GM04503 (cell line): ENCODE measurements at regions not wholly inside any gene's neighbourhood (a gene's known extent, or its start where the extent isn't known, plus 50 kb on each side); places are given as distances from the start of the nearest gene placed in this dataset.

Experiments used
- DNase-seq: peaks from one replicate; pipeline ENCODE4 v3.0.0-alpha.2; 2012; ENCODE audit warnings: low read depth

DNA sequence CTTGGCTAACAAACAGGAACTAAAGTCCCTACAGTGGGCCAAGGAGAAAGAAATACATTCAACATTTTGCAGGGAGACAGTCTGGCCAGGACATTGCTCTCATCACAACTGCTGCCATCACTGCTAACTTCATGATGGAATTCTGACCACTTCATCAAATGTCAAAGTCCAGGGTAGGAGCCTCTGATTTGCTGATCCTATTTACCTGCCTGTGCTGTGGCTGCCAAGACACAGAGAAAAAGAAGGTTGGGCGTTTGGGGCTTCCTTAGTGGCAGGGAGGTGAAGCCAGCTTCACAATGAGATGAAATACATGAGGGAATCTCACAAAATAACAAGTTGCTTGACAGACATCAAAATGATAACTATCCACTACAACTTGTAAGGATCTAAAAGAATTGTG lies 343.9 kb upstream of the CADM1 start:
- no peak for DNase-seq

DNA sequence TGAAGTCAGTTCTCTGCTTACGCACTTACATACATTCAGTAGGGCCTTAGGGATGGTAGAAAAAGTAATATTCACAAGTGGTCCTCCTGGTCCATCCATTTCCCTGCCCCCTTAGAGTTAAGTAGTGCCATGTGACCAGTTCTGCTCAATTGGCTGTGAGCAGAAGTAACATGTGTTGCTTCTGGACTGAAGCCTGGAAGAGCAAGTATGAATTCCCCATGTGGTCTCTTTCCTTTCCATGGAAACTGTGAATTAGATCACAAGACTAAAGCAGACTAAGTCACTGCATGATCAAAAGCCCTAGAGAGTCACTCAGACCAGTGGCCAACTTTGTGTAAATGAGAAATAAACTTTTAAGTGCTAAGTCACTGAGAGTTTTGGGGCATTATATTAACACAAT lies 341.7 kb upstream of the CADM1 start:
- DNase-seq: no peak

DNA sequence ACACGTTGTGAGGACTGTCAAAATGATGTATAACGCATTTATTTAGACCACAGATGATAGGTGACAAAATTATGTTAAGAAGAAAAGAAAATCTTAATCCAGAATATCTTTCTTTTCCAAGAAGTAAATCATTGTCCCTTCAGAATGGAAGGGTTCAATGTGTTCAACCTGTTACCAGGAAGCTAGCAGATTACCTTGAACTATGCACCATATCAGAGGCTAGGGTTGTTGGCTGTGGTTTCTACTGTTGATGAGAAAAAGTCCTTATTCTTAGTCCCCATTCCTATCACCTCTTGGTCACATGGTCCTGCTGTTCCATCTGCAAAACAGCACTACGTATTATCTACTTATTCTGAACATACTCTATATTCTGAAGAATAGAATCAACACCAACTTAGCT lies 339.5 kb upstream of the CADM1 start:
- no peak for DNase-seq

- DNase-seq: no peak
Observed at GRCh38 chr11:115843111-115843510, 338.9 kb upstream of the CADM1 start.

- DNase-seq: no peak
Observed at GRCh38 chr11:115820026-115820425, 315.8 kb upstream of the CADM1 start.

GRCh38 chr11:115819014-115819413 lies 314.8 kb upstream of the CADM1 start:
- no peak for DNase-seq

DNA sequence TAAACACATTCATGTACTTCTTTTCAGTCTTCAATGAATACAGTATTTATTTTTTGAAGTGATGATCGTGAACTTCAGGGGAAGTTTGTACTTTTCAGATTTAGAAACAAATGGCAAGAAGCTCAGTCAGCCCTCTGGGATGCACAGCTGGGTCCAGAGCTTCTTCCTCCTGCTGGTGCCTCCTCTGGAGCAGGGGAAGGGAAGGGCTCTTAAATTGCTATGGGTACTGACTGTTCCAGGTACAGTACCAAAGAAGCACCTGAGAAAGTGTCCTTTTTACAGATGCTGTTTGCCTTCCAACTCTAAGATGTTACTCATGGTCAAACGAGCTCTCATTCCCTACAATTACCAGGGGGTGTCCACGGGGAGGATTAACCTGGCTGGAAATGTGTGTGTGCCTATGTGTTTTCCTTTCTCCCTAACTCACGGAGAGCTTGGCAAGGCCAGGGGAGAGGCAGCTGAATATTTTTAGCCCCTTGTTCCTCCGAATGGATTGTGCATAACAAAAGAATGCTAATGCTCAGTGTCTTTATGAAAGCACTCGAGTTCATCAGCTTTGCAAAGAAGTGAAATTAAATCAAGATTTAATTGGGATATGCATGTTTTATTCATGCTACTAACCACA lies 313.7 kb upstream of the CADM1 start:
- DNase-seq: no peak

GRCh38 chr11:115808351-115808940 lies 304.2 kb upstream of the CADM1 start:
- no peak for DNase-seq

GRCh38 chr11:115806056-115806455 lies 301.8 kb upstream of the CADM1 start:
- no peak for DNase-seq

DNA sequence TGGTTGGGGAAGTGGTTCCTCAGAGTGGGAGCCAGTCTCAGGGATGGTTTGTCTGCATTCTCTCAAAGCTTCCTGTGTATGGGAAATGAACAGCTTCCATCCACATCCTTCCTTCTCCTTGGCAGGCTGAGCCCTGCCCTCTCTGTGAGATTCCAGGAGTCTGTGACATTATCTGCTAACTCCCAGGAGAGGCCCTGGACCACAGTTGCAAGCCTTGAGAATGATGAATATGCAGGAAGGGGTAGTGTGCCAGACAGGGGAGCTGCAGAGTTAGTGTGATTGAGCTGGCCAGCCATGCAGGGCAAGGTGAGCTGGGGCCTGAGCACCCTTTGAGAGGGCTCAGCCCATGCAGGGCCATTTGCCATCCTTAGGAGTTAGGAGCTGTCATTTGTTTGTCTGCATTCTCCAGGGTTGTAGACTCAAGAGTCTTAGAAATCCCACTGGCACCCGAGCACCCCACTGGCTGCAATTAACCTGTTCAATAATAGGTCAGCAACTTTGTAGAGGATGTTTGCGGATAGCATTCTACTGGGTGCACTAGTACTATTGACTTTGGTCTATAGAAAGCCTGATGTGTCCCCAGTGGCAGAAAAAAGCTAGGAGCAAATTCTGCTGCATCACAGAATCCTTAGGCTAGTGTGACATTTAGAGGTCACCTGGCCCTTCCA lies 299.0 kb upstream of the CADM1 start:
- no peak for DNase-seq

GRCh38 chr11:115802641-115803040 lies 298.4 kb upstream of the CADM1 start:
- no peak for DNase-seq

DNA sequence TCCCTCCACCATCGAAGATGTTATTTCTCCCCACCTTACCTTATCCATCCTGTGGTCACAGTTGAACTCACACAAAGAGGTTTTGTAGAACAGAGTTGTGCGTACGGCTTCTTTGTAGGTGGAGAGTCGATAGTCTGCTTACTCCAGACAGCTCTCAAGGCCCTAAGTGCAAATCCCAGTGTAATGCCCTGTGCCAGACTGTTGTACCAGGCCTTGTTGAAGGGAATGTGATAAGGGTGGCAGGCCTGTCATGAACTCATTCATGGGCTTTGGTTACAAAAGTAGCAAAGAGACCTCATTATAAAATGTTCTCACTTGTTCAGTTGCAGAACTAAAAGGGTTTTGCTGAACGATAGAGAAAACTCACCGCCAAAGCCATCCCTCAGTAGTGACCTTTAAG lies 288.7 kb upstream of the CADM1 start:
- DNase-seq: no peak

- no peak for DNase-seq
Observed at GRCh38 chr11:115787302-115787701, 283.1 kb upstream of the CADM1 start.

GRCh38 chr11:115784796-115785521 lies 280.7 kb upstream of the CADM1 start:
- DNase-seq: no peak

DNA sequence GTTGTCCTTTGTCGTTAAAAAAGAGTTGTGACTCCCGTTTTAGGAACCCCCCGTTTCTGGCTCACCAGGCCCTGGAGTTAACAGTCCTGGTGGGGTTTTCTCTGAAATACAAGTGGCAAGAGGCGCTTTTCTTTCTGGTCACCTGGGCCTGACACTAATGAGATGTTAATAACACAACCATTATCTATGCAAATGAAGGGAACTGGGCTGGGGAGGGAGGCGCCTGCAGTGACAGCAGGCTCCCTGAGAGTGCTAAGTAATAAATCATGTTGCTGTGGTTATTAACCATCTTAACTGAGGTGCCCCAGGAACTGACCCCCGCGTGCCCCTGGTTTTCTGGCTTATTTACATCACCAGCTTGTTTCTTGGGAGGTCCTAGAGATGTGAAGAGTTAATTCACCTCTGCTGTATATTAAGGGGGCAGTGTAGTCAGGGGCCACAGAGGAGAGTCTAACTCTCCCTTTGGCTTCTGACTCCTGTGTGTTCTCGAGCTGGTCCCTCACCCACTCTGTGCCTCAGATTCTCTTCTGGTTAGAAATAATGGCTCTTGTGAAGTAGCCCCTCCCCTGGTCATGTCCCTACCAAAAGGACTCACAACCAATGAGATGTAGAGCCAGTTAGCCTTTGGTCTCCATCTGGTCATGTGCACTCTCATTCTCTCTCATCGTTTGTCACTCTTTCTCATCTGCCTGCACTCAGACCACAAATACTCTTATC lies 276.6 kb upstream of the CADM1 start:
- no peak for DNase-seq

DNA sequence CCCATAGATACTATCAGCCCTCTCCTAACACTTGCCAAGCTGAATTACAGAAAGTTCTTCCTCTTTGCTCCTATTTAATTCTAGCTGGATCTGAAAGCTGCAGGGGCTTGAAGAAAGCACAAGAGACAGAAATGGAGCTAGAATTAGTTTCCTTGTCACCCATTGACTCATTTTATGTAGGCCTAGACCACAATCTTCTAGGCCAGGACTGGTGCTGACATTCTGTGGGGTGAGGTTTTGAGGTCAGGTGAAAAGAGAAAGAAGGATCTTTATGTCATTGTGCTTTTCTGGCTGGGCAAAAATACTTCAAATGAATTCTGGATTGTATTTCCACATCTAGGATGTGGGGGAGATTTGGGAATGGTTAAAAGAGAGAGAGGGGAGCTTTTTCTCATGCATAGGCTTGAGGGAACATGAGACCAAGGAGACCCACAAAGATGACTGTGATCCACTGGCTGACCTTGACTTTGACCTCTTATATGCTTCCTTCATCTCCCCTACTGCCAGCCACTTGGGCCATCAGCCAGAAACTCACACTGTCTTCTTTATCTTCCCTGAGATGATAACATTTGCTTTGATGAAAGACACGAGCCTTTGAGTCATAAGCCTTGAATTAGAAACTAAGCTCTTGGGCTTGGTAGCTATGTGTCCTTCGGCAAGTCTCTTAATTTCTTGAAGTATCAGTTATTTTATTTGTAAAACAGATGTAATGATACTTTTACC lies 274.9 kb upstream of the CADM1 start:
- no peak for DNase-seq

DNA sequence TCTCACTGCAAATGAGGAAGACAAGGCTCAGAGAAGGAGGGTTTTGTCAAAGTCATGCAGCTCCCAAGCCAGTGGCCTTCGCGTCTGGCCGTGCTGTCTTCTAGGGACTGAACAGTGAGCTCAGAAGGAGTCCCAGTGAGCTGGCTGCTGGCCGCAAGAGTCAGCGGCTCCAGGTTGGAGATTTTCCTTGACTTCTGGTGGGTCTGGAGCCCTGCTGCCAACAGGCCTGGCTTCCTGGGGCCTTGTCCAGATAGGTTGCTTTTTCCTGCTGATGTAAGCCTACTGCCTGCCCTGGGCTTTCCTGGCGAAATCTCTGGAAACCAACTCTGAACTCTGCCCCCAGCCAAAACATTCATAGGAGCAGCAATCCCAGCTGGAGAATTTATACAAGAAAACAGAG lies 272.7 kb upstream of the CADM1 start:
- no peak for DNase-seq

- no peak for DNase-seq
Observed at GRCh38 chr11:115775846-115776245, 271.6 kb upstream of the CADM1 start.

- DNase-seq: no peak
Observed at GRCh38 chr11:115774756-115775155, 270.5 kb upstream of the CADM1 start.

DNA sequence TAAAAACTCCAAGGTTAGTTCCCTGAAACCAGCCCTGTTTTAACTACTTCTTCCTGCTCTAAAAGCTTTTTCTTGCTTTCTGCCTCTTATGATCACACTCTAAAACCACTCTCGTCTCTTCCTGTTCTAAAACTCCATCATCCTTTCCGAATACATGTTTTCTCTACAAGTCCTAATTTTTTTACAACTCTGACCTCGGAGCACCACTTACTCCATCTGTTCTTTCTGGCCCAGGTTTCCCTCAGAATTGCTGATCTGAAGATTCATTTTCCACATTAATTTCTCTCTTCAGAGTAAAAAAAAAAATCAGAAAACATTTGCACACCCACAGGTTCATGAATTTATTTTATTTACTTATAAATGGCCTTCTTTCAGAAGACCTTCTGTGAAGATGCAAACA lies 265.7 kb upstream of the CADM1 start:
- DNase-seq: no peak

DNA sequence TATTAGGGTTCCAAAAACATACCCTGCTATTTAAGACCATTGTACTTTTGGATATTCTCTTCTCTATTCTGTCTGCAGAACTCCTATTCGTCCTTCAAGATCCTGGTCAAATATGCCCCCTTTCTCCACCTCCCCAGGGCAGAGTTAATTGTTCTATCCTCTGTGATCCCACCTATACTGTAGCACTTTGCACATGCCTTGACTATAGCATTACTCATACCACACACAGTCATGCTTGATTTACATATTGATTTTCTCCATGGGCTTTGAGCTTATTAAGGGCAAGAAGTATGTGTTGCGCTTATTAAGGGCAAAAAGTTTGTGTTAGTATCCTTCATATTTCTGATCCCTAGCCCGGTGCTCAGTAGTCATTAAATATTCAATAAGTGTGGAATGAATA lies 263.7 kb upstream of the CADM1 start:
- no peak for DNase-seq
